HepG2 (cell line): ENCODE measurements at regions not wholly inside any gene's neighbourhood (a gene's known extent, or its start where the extent isn't known, plus 50 kb on each side); places are given as distances from the start of the nearest gene placed in this dataset.

Experiments
- ATF3 ChIP-seq: sonication (generic); formaldehyde crosslinking; IDR thresholded peaks from 2 replicates; pipeline ENCODE4 v1.4.0; 2020; ENCODE audit warnings: missing genetic modification reagents
- SSRP1 ChIP-seq: IDR thresholded peaks from 2 replicates; pipeline ENCODE4 v1.6.1; 2016; ENCODE audit warnings: control low read depth
- YY1 ChIP-seq: IDR thresholded peaks from 2 replicates; pipeline ENCODE4 v1.6.1; 2011; ENCODE audit warnings: low read length, low read depth, moderate library complexity, mild to moderate bottlenecking; ENCODE audit not compliant: insufficient read depth, insufficient replicate concordance
- ZBTB2 ChIP-seq: sonication (generic); formaldehyde crosslinking; IDR thresholded peaks from 2 replicates; pipeline ENCODE4 v1.8.0; 2022; ENCODE audit warnings: low read depth, missing genetic modification reagents
- ZFP37 ChIP-seq: sonication (generic); formaldehyde crosslinking; IDR thresholded peaks from 2 replicates; pipeline ENCODE4 v1.4.0; 2020; ENCODE audit warnings: missing genetic modification reagents, borderline replicate concordance
- ZNF280B ChIP-seq: sonication (generic); formaldehyde crosslinking; IDR thresholded peaks from 2 replicates; pipeline ENCODE4 v1.5.0; 2020; ENCODE audit warnings: missing genetic modification reagents, mild to moderate bottlenecking, borderline replicate concordance
- ZNF841 ChIP-seq: sonication (generic); formaldehyde crosslinking; IDR thresholded peaks from 2 replicates; pipeline ENCODE4 v1.8.1; 2023; ENCODE audit warnings: missing genetic modification reagents, borderline replicate concordance
- ZSCAN5A ChIP-seq: sonication (generic); formaldehyde crosslinking; IDR thresholded peaks from 2 replicates; pipeline ENCODE4 v1.8.0; 2022; ENCODE audit warnings: mild to moderate bottlenecking, missing genetic modification reagents, borderline replicate concordance

- TF ChIP-seq ZNF280B (CRISPR knock-in tag) = no peak
- no peak for TF ChIP-seq SSRP1 (CRISPR knock-in tag)
- no peak for TF ChIP-seq YY1
- no peak for TF ChIP-seq ZBTB2 (CRISPR knock-in tag)
- no peak for TF ChIP-seq ZFP37 (CRISPR knock-in tag)
- no peak for TF ChIP-seq ZSCAN5A (CRISPR knock-in tag)
- TF ChIP-seq ATF3 = no peak
- no peak for TF ChIP-seq ZNF841 (CRISPR knock-in tag)
Measured at GRCh38 chr13:73368608-73369007, 309.8 kb downstream of the KLF5 start.
